ENCODE measurements at regions not wholly inside any gene's neighbourhood (a gene's known extent, or its start where the extent isn't known, plus 50 kb on each side); places are given as distances from the start of the nearest gene placed in this dataset.

GRCh38 chr4:38230821-38231563 is 270.8 kb downstream of the PTTG2 start:
- no peak for DNase-seq

- DNase-seq, result no peak
Observed at GRCh38 chr4:38231626-38232025, 271.4 kb downstream of the PTTG2 start.

- no peak for DNase-seq
Observed at GRCh38 chr4:38232741-38233140, 272.5 kb downstream of the PTTG2 start.

- DNase-seq, result no peak
Observed at GRCh38 chr4:38233727-38234480, 273.7 kb downstream of the PTTG2 start.

GRCh38 chr4:38235354-38235753 is 275.2 kb downstream of the PTTG2 start:
- no peak for DNase-seq

GRCh38 chr4:38236003-38236402 is 275.8 kb downstream of the PTTG2 start:
- no peak for DNase-seq

- no peak for DNase-seq
Observed at GRCh38 chr4:38236503-38236902, 276.3 kb downstream of the PTTG2 start.

- no peak for DNase-seq
Observed at GRCh38 chr4:38237139-38237538, 276.9 kb downstream of the PTTG2 start.

GRCh38 chr4:38241541-38241940 is 281.3 kb downstream of the PTTG2 start:
- DNase-seq, result no peak

- DNase-seq, result no peak
Observed at GRCh38 chr4:38242101-38242500, 281.9 kb downstream of the PTTG2 start.

- DNase-seq, result no peak
Observed at GRCh38 chr4:38242822-38243387, 282.7 kb downstream of the PTTG2 start.

GRCh38 chr4:38243388-38244053 is 283.3 kb downstream of the PTTG2 start:
- DNase-seq, result no peak

GRCh38 chr4:38254825-38255224 is 294.6 kb downstream of the PTTG2 start:
- no peak for DNase-seq

GRCh38 chr4:38255572-38255971 is 295.4 kb downstream of the PTTG2 start:
- no peak for DNase-seq

- DNase-seq, result no peak
Observed at GRCh38 chr4:38266616-38267015, 306.4 kb downstream of the PTTG2 start.

- DNase-seq, result no peak
Observed at GRCh38 chr4:38268108-38268820, 308.1 kb downstream of the PTTG2 start.

GRCh38 chr4:38268837-38269236 is 308.6 kb downstream of the PTTG2 start:
- DNase-seq, result no peak

- no peak for DNase-seq
Observed at GRCh38 chr4:38273407-38273806, 313.2 kb downstream of the PTTG2 start.

- DNase-seq, result no peak
Observed at GRCh38 chr4:38275331-38276100, 315.3 kb downstream of the PTTG2 start.

- DNase-seq, result no peak
Observed at GRCh38 chr4:38278255-38278654, 318.1 kb downstream of the PTTG2 start.

- DNase-seq, result no peak
Observed at GRCh38 chr4:38279077-38279476, 318.9 kb downstream of the PTTG2 start.
